SK-N-MC (cell line): ENCODE measurements at regions not wholly inside any gene's neighbourhood (a gene's known extent, or its start where the extent isn't known, plus 50 kb on each side); places are given as distances from the start of the nearest gene placed in this dataset.

ENCODE experiments used
- DNase-seq: peaks from one replicate; pipeline ENCODE4 v3.0.0-alpha.2; 2011; ENCODE audit warnings: low read depth, low spot score
- H3K27ac ChIP-seq: fragments of 200-600 bp; sonication (generic); 2 replicates; pipeline ENCODE4 v1.5.1; 2016; ENCODE audit warnings: mixed run types
- H3K36me3 ChIP-seq: fragments of 200-600 bp; sonication (generic); 2 replicates; pipeline ENCODE4 v1.6.1; 2017; ENCODE audit warnings: antibody characterized with exemption, low read length, mixed read lengths; ENCODE audit not compliant: insufficient read depth
- H3K4me3 ChIP-seq: fragments of 200-600 bp; sonication (generic); 2 replicates; pipeline ENCODE4 v1.5.1; 2016
- H3K9ac ChIP-seq: fragments of 200-600 bp; sonication (generic); 2 replicates; pipeline ENCODE4 v1.8.0; 2017; ENCODE audit warnings: mixed run types, mixed read lengths; ENCODE audit not compliant: insufficient read length
- H3K9me3 ChIP-seq: fragments of 200-600 bp; sonication (generic); 2 replicates; pipeline ENCODE4 v1.6.1; 2017; ENCODE audit warnings: low read depth, mild to moderate bottlenecking, antibody characterized with exemption, low read length, moderate library complexity, mixed read lengths
- EZH2 ChIP-seq: fragments of 200-600 bp; sonication (generic); IDR thresholded peaks from one replicate; pipeline ENCODE4 v1.6.1; 2017; ENCODE audit warnings: antibody characterized with exemption
- FOXP2 ChIP-seq: optimal IDR thresholded peaks from 2 replicates; pipeline ENCODE3; 2011; ENCODE audit warnings: mild to moderate bottlenecking, moderate library complexity; ENCODE audit not compliant: insufficient read depth; ENCODE audit errors: extremely low read length, control extremely low read depth
- POLR2AphosphoS5 ChIP-seq: IDR thresholded peaks from 2 replicates; pipeline ENCODE4 v1.6.1; 2012; ENCODE audit warnings: mild to moderate bottlenecking, low read depth, low read length, borderline replicate concordance

- no peak for TF ChIP-seq FOXP2
- no peak for TF ChIP-seq POLR2AphosphoS5
- TF ChIP-seq EZH2, result no peak
- Histone ChIP-seq H3K36me3 (no peaks in the 10 kb centered on the region), H3K4me3 (no peak overlapping the region), H3K27ac (no peak overlapping the region), H3K9ac (no peak overlapping the region), H3K9me3 (no peaks in the 10 kb centered on the region)
- no peak for DNase-seq
These were observed 142.4 kb upstream of the BMPER start for GRCh38 chr7:33762911-33763306.

GRCh38 chr7:33764752-33765451, 140.4 kb upstream of the BMPER start:
- DNase-seq, result no peak
- TF ChIP-seq EZH2, result no peak
- no peak for TF ChIP-seq POLR2AphosphoS5
- TF ChIP-seq FOXP2, result no peak
- Histone ChIP-seq H3K9me3 (no peaks in the 10 kb centered on the region), H3K4me3 (no peak overlapping the region), H3K27ac (no peak overlapping the region), H3K9ac (no peak overlapping the region), H3K36me3 (no peaks in the 10 kb centered on the region)

DNA sequence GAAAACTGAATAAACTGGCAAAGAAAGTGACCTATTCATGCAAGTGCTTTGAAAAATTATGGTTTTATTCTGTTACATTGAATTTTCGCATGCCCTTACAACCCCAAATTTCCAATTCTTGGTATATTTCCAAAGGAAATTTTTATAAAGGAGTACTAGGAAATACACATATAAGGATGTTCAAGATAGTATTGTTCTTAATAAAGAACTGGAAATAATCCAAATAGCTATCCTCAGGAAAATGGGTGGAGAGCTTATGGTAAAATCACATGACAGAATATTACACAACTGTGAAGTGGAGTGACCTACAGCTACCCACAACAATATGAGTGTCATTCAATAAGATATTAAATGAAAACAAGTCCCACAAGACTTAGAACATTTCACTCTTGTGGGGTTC, 138.9 kb upstream of the BMPER start:
- TF ChIP-seq FOXP2 (no peak), EZH2 (no peak), POLR2AphosphoS5 (no peak)
- H3K27ac ChIP-seq, result no peak overlapping the region
- DNase-seq, result no peak
- H3K9ac ChIP-seq, result no peak overlapping the region
- H3K9me3 ChIP-seq, result no peaks in the 10 kb centered on the region
- no peak overlapping the region for H3K4me3 ChIP-seq
- H3K36me3 ChIP-seq, result no peaks in the 10 kb centered on the region

DNA sequence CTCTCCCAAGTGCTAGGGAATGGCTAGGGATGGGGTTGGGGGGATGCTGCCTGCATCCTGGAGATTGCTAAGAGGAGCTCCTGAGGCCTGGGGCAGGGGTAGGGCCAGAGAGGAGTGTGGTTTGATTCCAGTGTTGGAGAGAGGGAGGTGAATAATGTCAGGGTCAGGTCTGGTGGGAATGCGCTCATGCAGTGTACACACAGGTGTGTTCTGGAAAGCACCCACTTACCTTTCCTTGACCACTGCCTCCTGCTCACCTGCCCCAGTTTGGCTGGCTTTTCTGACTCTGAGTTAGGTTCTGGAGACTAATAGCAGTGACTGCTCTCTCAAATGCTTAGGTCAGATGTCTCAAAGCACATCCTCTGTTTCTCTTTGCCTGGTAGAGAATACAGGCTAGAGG, 135.4 kb upstream of the BMPER start:
- H3K9me3 ChIP-seq, result no peaks in the 10 kb centered on the region
- no peak overlapping the region for H3K9ac ChIP-seq
- no peak overlapping the region for H3K4me3 ChIP-seq
- H3K27ac ChIP-seq, result no peak overlapping the region
- no peaks in the 10 kb centered on the region for H3K36me3 ChIP-seq
- no peak for TF ChIP-seq FOXP2
- DNase-seq, result no peak

GRCh38 chr7:33770576-33770975, 134.8 kb upstream of the BMPER start:
- no peak for TF ChIP-seq POLR2AphosphoS5
- H3K9ac ChIP-seq, result no peak overlapping the region

DNA sequence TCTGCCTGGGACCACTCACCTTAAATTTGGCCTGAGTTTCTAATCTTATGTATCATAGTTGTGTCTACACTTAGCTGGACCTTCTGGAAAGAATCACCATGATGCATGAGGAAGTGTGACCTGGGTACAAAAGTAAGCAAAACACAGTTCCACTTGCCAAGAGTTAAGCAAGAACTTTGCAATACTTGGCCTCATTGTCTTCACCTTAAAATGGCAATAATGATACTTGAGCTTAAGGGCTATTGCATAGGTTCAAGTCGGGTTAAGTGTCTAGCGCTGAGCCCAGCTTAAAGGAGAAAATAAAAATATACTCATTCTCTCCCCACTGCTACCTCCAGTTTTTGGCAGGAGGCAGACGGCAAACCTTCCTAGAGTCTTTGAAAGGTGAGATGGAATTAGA, 133.9 kb upstream of the BMPER start:
- DNase-seq, result no peak
- no peak overlapping the region for H3K4me3 ChIP-seq
- no peak for TF ChIP-seq FOXP2
- no peak for TF ChIP-seq POLR2AphosphoS5
- TF ChIP-seq EZH2, result no peak
- H3K9me3 ChIP-seq, result no peaks in the 10 kb centered on the region
- no peak overlapping the region for H3K9ac ChIP-seq
- no peaks in the 10 kb centered on the region for H3K36me3 ChIP-seq
- no peak overlapping the region for H3K27ac ChIP-seq

More at GRCh38 chr7:33770576-33770975, 134.8 kb upstream of the BMPER start:
- H3K9me3 ChIP-seq, result no peaks in the 10 kb centered on the region
- DNase-seq, result no peak
- no peak overlapping the region for H3K4me3 ChIP-seq
- no peak overlapping the region for H3K27ac ChIP-seq
- H3K36me3 ChIP-seq, result no peaks in the 10 kb centered on the region

GRCh38 chr7:33773053-33773452, 132.3 kb upstream of the BMPER start:
- TF ChIP-seq EZH2, result no peak
- TF ChIP-seq POLR2AphosphoS5, result no peak
- TF ChIP-seq FOXP2, result no peak
- no peak for DNase-seq
- H3K27ac ChIP-seq, result no peak overlapping the region
- H3K36me3 ChIP-seq, result no peaks in the 10 kb centered on the region
- H3K9ac ChIP-seq, result no peak overlapping the region
- H3K9me3 ChIP-seq, result no peaks in the 10 kb centered on the region
- no peak overlapping the region for H3K4me3 ChIP-seq

- H3K27ac ChIP-seq, result peak overlapping the region; percentile 28; the same call in 1 of the 2 replicates
- no peaks in the 10 kb centered on the region for H3K36me3 ChIP-seq
- TF ChIP-seq EZH2 (no peak), FOXP2 (no peak), POLR2AphosphoS5 (no peak)
- H3K4me3 ChIP-seq, result no peak overlapping the region
- no peaks in the 10 kb centered on the region for H3K9me3 ChIP-seq
- DNase-seq, result no peak
- no peak overlapping the region for H3K9ac ChIP-seq
These were observed 130.4 kb upstream of the BMPER start for GRCh38 chr7:33774762-33775523.

DNA sequence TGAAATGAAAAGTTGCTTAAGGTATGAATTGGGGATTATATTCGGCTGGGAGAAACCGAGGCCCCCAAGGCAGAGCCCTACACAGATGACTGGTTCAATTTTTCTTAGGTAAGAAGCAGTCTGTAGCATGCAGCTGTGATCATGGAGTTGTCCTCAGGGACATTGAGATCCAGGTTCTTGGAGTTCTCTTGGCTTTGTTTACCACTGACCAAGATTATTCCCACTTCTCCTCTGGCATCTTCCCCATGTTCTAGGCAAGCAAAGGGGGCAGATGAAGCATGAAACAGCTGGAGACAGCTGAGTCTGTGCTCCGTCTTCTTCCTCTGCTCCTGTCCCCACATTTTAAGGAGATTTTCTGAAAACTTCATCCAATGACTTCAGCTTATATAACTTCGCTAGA, 129.5 kb upstream of the BMPER start:
- no peaks in the 10 kb centered on the region for H3K36me3 ChIP-seq
- no peaks in the 10 kb centered on the region for H3K9me3 ChIP-seq
- H3K4me3 ChIP-seq, result no peak overlapping the region
- no peak for DNase-seq
- no peak overlapping the region; the same call in 1 of the 2 replicates for H3K27ac ChIP-seq
- H3K9ac ChIP-seq, result no peak overlapping the region
- no peak for TF ChIP-seq POLR2AphosphoS5
- no peak for TF ChIP-seq EZH2
- TF ChIP-seq FOXP2, result no peak
